GM12873 (cell line): ENCODE measurements at regions not wholly inside any gene's neighbourhood (a gene's known extent, or its start where the extent isn't known, plus 50 kb on each side); places are given as distances from the start of the nearest gene placed in this dataset.

Experiments used
- TF ChIP-seq, protein P1 (sequence below): IDR thresholded peaks from 2 replicates; pipeline ENCODE4 v1.5.1; 2012; ENCODE audit warnings: low read depth, mild to moderate bottlenecking, moderate library complexity, low read length, control low read depth; ENCODE audit not compliant: insufficient read depth; ENCODE audit errors: missing control alignments

GRCh38 chrX:66833426-66833825, 194.5 kb upstream of the EDA2R start:
- TF ChIP-seq, protein P1, sequence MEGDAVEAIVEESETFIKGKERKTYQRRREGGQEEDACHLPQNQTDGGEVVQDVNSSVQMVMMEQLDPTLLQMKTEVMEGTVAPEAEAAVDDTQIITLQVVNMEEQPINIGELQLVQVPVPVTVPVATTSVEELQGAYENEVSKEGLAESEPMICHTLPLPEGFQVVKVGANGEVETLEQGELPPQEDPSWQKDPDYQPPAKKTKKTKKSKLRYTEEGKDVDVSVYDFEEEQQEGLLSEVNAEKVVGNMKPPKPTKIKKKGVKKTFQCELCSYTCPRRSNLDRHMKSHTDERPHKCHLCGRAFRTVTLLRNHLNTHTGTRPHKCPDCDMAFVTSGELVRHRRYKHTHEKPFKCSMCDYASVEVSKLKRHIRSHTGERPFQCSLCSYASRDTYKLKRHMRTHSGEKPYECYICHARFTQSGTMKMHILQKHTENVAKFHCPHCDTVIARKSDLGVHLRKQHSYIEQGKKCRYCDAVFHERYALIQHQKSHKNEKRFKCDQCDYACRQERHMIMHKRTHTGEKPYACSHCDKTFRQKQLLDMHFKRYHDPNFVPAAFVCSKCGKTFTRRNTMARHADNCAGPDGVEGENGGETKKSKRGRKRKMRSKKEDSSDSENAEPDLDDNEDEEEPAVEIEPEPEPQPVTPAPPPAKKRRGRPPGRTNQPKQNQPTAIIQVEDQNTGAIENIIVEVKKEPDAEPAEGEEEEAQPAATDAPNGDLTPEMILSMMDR: no peak

DNA sequence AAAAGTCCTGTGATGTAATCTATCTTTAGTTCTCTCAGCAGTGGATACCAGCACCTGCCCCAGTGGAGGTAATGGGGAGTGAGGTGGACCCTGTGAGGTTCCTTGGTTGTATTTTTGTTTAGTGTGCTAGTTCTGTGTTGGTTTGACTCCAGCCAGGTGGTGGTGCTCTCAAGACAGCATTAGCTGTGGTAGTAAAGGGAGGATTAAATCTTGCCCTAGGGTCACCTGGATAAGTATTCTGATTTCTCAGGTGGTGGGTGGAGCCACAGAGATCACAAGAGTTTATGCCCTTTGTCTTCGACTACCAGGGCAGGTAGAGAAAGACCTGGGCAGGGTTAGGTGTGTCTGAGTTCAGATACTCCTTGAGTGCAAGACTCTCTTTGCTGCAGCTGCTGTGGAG, 176.3 kb upstream of the EDA2R start:
- TF ChIP-seq, protein P1: no peak

- TF ChIP-seq, protein P1: no peak
Observed at GRCh38 chrX:66766318-66766717, 127.4 kb upstream of the EDA2R start.

DNA sequence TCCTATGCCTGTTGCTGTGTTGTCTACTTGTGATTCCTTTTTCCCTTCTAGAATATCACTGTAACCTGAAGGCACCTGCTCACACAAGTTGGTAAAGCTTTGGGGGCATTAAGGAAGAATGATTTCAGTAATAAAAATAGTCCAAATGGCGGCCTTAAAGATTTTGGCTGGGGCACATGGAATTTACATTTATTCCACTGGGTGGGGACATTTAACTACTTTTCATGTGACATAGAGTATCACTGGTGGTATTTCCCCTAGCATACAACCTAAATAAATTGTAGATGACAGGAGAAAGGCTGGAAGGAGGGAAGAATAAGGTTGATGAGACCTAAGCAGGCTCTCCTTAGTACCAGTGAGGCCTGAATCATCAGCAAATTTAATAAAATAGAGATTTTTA, 121.8 kb upstream of the EDA2R start:
- TF ChIP-seq, protein P1: no peak

GRCh38 chrX:66756717-66757116, 117.8 kb upstream of the EDA2R start:
- TF ChIP-seq, protein P1: no peak

- TF ChIP-seq, protein P1: no peak
Observed at GRCh38 chrX:66751136-66751782, 112.4 kb upstream of the EDA2R start.

GRCh38 chrX:66731398-66731797, 92.5 kb upstream of the EDA2R start:
- TF ChIP-seq, protein P1: peak; percentile 48
